Activated CD4-positive, alpha-beta memory T cell treated with anti-CD3 and anti-CD28 coated beads, Interleukin-2, amount 10 ng/mL, durations not matched to agents 7 days and 5 days (primary cell): ENCODE measurements at regions not wholly inside any gene's neighbourhood (a gene's known extent, or its start where the extent isn't known, plus 50 kb on each side); places are given as distances from the start of the nearest gene placed in this dataset.
A peak's percentile ranks its signal among the peaks of the same experiment; 100 is the strongest.

Source experiments
- CTCF ChIA-PET: fragments of 350-600 bp; sonication (Branson Sonifier 250); formaldehyde crosslinking; loops from one replicate; lab custom pipeline; 2021; ENCODE audit warnings: antibody characterized with exemption, inconsistent platforms; lab: Charles Lee
- POLR2A ChIA-PET: fragments of 350-600 bp; sonication (Branson Sonifier 250); formaldehyde crosslinking; loops from one replicate; lab custom pipeline; 2021; ENCODE audit warnings: antibody characterized with exemption; lab: Charles Lee
- DNase-seq: peaks from one replicate; pipeline ENCODE4 v3.0.0-alpha.2; 2020
- H3K27ac Mint-ChIP-seq: one replicate; pipeline ENCODE4 v1.8.0; 2021; ENCODE audit warnings: mild to moderate bottlenecking, mixed read lengths
- H3K27me3 Mint-ChIP-seq: one replicate; pipeline ENCODE4 v1.8.0; 2021; ENCODE audit warnings: mixed read lengths
- H3K36me3 Mint-ChIP-seq: one replicate; pipeline ENCODE4 v1.8.0; 2021; ENCODE audit warnings: low read depth, mixed read lengths
- H3K4me1 Mint-ChIP-seq: one replicate; pipeline ENCODE4 v1.8.0; 2021; ENCODE audit warnings: mixed read lengths
- H3K4me3 Mint-ChIP-seq: one replicate; pipeline ENCODE4 v1.8.0; 2021; ENCODE audit warnings: mild to moderate bottlenecking, mixed read lengths
- H3K9me3 Mint-ChIP-seq: one replicate; pipeline ENCODE4 v1.8.0; 2021; ENCODE audit warnings: mixed read lengths

DNA sequence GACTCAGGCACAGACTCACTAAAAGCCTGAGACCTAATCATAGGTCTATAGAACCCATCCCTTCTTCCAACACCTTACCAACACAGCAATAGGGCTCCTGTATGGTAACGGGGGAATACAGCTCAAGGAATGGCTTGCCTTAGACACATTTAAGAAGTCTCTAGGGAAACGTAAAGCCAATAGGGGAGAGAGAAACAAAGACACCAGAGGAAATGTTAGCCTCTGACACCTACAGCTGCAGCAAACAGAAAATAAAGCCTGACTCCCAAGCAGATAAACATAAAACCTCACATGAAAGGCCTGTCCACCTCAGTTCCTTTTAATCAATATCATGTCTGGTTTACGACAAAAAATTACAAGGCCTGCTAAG, 51.1 kb upstream of the NCOA1 start:
- ChIA-PET CTCF (interaction anchor here (1.2 kb wide), 1 partner anchor 15 kb away, joined by 3 read pairs; no protein-coding TSS in a partner anchor), POLR2A (no interaction called here)
- Mint-ChIP-seq H3K4me3 (no peak overlapping the region), H3K27me3 (peaks cover 1% of the 10 kb centered on the region), H3K27ac (no peak overlapping the region), H3K36me3 (no peaks in the 10 kb centered on the region), H3K9me3 (no peaks in the 10 kb centered on the region), H3K4me1 (no peaks in the 10 kb centered on the region)
- DNase-seq = no peak

DNA sequence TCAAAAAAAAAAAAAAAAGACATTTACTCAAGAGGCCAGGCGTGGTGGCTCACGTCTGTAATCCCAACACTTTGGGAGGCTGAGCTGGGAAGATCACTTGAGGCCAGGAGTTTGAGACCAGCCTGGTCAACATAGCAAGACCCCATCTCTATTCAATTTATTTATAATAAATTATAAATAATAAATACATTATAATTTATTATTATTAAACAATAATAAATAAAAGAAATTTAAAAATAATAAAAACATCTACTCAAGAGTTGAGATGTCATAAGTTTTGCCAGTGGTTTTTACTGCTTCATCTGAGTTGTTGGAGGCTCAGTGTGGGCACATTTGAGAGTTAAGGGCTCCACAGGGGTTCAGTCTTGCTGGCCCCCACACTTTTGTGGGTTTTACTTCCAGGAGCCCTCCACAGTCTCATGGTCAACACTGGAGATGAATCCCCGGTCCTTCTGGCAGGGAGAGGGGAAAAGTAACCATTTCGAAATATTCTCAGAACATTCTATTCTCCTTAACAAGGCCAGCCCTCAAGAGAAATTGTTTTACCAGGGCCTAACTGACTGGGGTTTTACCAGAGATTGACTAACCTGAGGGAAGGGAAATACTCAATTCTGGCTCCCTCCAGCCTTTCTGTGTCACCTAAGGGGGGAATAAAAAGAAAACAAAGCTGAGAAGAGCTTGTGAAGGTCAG, 51.6 kb upstream of the NCOA1 start:
- Mint-ChIP-seq H3K27me3 (peaks cover under 1% of the 10 kb centered on the region), H3K4me1 (no peaks in the 10 kb centered on the region), H3K27ac (no peak overlapping the region), H3K36me3 (no peaks in the 10 kb centered on the region), H3K9me3 (no peaks in the 10 kb centered on the region), H3K4me3 (no peak overlapping the region)
- POLR2A ChIA-PET = no interaction called here
- DNase-seq = no peak
- CTCF ChIA-PET = interaction anchor here (0.7 to 1.2 kb wide), 2 partner anchors 15 to 457 kb away, joined by 3 read pairs; no protein-coding TSS in a partner anchor

- H3K36me3 Mint-ChIP-seq = no peaks in the 10 kb centered on the region
These were observed 52.9 kb upstream of the NCOA1 start for GRCh38 chr2:24438106-24438505.

GRCh38 chr2:24435391-24436316, 55.4 kb upstream of the NCOA1 start:
- no peak overlapping the region for H3K4me3 Mint-ChIP-seq
- POLR2A ChIA-PET = no interaction called here
- H3K4me1 Mint-ChIP-seq = no peaks in the 10 kb centered on the region

More at GRCh38 chr2:24438106-24438505, 52.9 kb upstream of the NCOA1 start:
- Mint-ChIP-seq H3K4me1 (no peaks in the 10 kb centered on the region), H3K27ac (no peak overlapping the region), H3K27me3 (no peaks in the 10 kb centered on the region), H3K9me3 (no peaks in the 10 kb centered on the region), H3K4me3 (no peak overlapping the region)
- POLR2A ChIA-PET = no interaction called here
- CTCF ChIA-PET = no interaction called here
- no peak for DNase-seq

DNA sequence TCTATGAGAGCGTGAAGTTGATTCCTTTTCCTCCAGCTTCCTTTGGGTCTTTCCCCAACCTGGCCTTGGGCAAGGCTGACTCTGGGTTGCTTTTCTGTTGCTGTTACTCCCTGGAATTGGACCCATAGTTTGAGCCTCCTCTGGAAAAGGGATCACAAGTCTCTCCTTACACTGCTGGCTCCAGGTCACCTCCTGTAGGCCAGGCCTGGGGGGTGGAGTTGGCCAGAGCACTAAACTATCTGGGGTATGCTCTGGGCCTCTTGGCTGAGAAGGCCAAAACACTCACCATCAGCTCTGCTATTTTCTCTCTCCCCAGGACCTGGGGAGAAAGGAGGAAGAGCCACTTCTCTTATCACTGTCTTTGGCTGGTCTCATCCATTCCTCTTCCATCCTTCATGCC, 56.5 kb upstream of the NCOA1 start:
- Mint-ChIP-seq H3K9me3 (no peaks in the 10 kb centered on the region), H3K27me3 (no peaks in the 10 kb centered on the region), H3K4me3 (no peak overlapping the region), H3K27ac (no peak overlapping the region), H3K4me1 (no peaks in the 10 kb centered on the region), H3K36me3 (no peaks in the 10 kb centered on the region)
- ChIA-PET POLR2A (no interaction called here), CTCF (interaction anchor here (1.4 kb wide), 1 partner anchor 25 kb away, joined by 6 read pairs; no protein-coding TSS in a partner anchor)
- no peak for DNase-seq

More at GRCh38 chr2:24435391-24436316, 55.4 kb upstream of the NCOA1 start:
- H3K36me3 Mint-ChIP-seq = no peaks in the 10 kb centered on the region
- CTCF ChIA-PET = no interaction called here
- H3K9me3 Mint-ChIP-seq = no peaks in the 10 kb centered on the region
- no peaks in the 10 kb centered on the region for H3K27me3 Mint-ChIP-seq
- DNase-seq = no peak
- H3K27ac Mint-ChIP-seq = no peak overlapping the region

GRCh38 chr2:24432735-24433134, 58.3 kb upstream of the NCOA1 start:
- no peak overlapping the region for H3K27ac Mint-ChIP-seq
- no peak overlapping the region for H3K4me3 Mint-ChIP-seq
- ChIA-PET CTCF (no interaction called here), POLR2A (no interaction called here)
- no peaks in the 10 kb centered on the region for H3K27me3 Mint-ChIP-seq
- H3K36me3 Mint-ChIP-seq = no peaks in the 10 kb centered on the region
- no peak for DNase-seq
- H3K4me1 Mint-ChIP-seq = no peaks in the 10 kb centered on the region
- no peaks in the 10 kb centered on the region for H3K9me3 Mint-ChIP-seq

DNA sequence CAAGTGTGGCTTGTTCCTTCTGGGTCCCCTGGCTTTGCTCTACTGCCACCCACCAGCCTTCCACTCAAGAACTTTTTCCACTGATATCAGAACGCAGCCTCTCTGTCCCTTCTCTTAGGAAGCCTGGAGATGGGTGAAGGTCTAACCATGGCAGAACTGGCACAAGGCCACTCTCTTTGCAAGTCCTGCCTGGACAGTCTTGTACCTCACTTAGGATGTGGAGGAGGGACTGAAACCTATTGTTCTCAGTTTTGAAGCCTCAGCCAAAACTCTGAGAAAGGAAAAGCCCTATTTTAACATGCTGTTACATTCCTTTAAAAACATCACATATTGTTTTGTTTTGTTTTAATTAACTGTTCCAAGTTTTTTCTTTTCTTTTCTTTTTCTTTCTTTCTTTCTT, 58.9 kb upstream of the NCOA1 start:
- Mint-ChIP-seq H3K4me3 (no peak overlapping the region), H3K9me3 (no peaks in the 10 kb centered on the region), H3K4me1 (no peaks in the 10 kb centered on the region), H3K36me3 (no peaks in the 10 kb centered on the region), H3K27me3 (no peaks in the 10 kb centered on the region), H3K27ac (no peak overlapping the region)
- ChIA-PET POLR2A (no interaction called here), CTCF (interaction anchor here (1.0 kb wide), 1 partner anchor 23 kb away, joined by 3 read pairs; no protein-coding TSS in a partner anchor)
- DNase-seq = no peak

GRCh38 chr2:24429197-24430074, 61.6 kb upstream of the NCOA1 start:
- POLR2A ChIA-PET = no interaction called here
- Mint-ChIP-seq H3K36me3 (no peaks in the 10 kb centered on the region), H3K27me3 (peaks cover 2% of the 10 kb centered on the region), H3K4me3 (no peak overlapping the region), H3K4me1 (no peaks in the 10 kb centered on the region), H3K27ac (no peak overlapping the region), H3K9me3 (no peaks in the 10 kb centered on the region)
- no peak for DNase-seq
- CTCF ChIA-PET = no interaction called here

- no peaks in the 10 kb centered on the region for H3K9me3 Mint-ChIP-seq
- DNase-seq = no peak
- H3K27ac Mint-ChIP-seq = no peak overlapping the region
- CTCF ChIA-PET = no interaction called here
- no peaks in the 10 kb centered on the region for H3K4me1 Mint-ChIP-seq
- peaks cover 2% of the 10 kb centered on the region for H3K27me3 Mint-ChIP-seq
- POLR2A ChIA-PET = no interaction called here
- H3K4me3 Mint-ChIP-seq = no peak overlapping the region
- no peaks in the 10 kb centered on the region for H3K36me3 Mint-ChIP-seq
These were observed 64.1 kb upstream of the ITSN2 start for GRCh38 chr2:24424387-24424786.

DNA sequence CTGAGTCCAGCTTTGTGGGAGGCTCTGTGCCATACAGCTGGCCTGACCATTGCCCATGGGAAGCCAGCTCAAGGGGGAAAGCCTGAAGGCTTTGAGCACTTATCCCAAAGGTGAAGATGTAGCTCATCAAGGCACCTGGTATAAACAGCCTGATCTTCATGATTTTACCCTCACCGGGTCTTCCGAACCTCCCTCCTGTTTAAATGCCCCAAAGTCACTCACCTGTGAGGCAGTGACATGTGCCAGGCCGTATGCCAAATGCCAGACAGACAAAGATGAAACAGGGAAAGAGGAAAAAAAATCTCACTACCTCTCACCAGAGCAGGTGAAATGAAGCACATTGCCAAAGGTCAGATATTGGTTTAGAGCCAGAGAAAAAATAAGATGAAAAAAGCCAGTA, 62.8 kb upstream of the ITSN2 start:
- Mint-ChIP-seq H3K36me3 (no peaks in the 10 kb centered on the region), H3K27ac (no peak overlapping the region), H3K27me3 (peaks cover 2% of the 10 kb centered on the region), H3K4me3 (no peak overlapping the region), H3K4me1 (no peaks in the 10 kb centered on the region), H3K9me3 (no peaks in the 10 kb centered on the region)
- POLR2A ChIA-PET = no interaction called here
- CTCF ChIA-PET = interaction anchor here (0.6 to 3.7 kb wide), 8 partner anchors 14 to 408 kb away, joined by 3 to 26 read pairs (median 4); partner anchors contain the start of genes CENPO, NCOA1 and PTRHD1
- no peak for DNase-seq

DNA sequence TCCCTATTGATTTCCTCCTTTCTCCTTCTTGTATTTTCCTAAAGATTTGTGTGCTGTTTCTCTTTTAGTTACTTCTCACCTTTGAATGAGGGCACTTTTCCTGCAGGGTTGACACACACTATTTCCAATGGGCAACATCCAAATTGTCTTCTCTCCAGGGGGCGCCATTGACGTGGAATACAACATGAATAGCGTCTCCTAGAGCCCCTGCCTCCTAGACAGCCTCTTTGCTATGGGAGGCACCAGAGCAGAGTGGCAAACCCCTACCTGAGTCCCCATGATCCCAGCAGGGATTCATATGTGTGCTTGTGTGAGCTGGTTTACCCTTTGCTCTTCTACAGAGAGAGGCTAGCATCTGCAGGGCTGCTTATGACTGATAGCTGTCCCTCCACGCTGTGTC, 61.3 kb upstream of the ITSN2 start:
- Mint-ChIP-seq H3K4me1 (no peaks in the 10 kb centered on the region), H3K9me3 (no peaks in the 10 kb centered on the region), H3K27ac (no peak overlapping the region), H3K4me3 (no peak overlapping the region), H3K36me3 (no peaks in the 10 kb centered on the region), H3K27me3 (peaks cover 2% of the 10 kb centered on the region)
- ChIA-PET CTCF (interaction anchor here (0.6 to 3.7 kb wide), 9 partner anchors 11 to 728 kb away, joined by 3 to 26 read pairs (median 4); partner anchors contain the start of genes CENPO and PTRHD1), POLR2A (no interaction called here)
- peak; percentile 53 for DNase-seq

DNA sequence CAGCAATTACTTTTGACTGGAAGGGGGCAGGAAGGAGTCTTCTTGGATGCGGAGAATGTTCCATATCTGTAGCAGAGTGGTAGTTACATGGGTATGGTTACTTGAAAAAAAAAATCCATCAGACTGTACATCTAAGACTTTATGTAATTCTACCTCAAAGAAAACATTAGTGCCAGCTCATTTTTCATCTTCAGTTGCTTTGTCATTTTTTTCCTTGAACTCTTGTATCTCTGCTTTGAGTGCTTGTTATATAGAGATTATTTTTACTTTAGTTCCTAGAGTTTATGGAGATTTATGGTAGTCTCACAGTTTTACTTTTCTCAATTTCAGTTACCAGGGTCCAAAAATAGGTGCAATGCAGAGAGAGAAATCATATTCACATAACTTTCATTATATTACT, 60.0 kb upstream of the ITSN2 start:
- Mint-ChIP-seq H3K4me1 (no peaks in the 10 kb centered on the region), H3K27me3 (peaks cover 2% of the 10 kb centered on the region), H3K9me3 (no peaks in the 10 kb centered on the region), H3K27ac (no peak overlapping the region), H3K4me3 (no peak overlapping the region), H3K36me3 (no peaks in the 10 kb centered on the region)
- ChIA-PET CTCF (interaction anchor here (0.6 to 3.7 kb wide), 5 partner anchors 11 to 407 kb away, joined by 3 to 26 read pairs (median 4); no protein-coding TSS in a partner anchor), POLR2A (no interaction called here)
- no peak for DNase-seq
